NB4 (cell line): ENCODE measurements at regions not wholly inside any gene's neighbourhood (a gene's known extent, or its start where the extent isn't known, plus 50 kb on each side); places are given as distances from the start of the nearest gene placed in this dataset.

ENCODE experiments used
- DNase-seq: peaks from one replicate; pipeline ENCODE4 v3.0.0; 2010; ENCODE audit warnings: low read depth
- H3K4me3 ChIP-seq: one replicate; pipeline ENCODE4 v1.5.1; 2011; ENCODE audit warnings: mild to moderate bottlenecking, low read depth, low read length, moderate library complexity
- MAX ChIP-seq: IDR thresholded peaks from 2 replicates; pipeline ENCODE4 v1.6.1; 2011; ENCODE audit warnings: low read depth, low read length
- MYC ChIP-seq: IDR thresholded peaks from 2 replicates; pipeline ENCODE4 v1.6.1; 2011; ENCODE audit warnings: low read depth, low read length
- POLR2A ChIP-seq: IDR thresholded peaks from 2 replicates; pipeline ENCODE4 v1.6.1; 2011; ENCODE audit warnings: mild to moderate bottlenecking; ENCODE audit not compliant: insufficient read length; ENCODE audit errors: extremely low read depth
- TF ChIP-seq, protein P1 (sequence below): IDR thresholded peaks from one replicate; pipeline ENCODE4 v1.5.1; 2012; ENCODE audit warnings: low read depth, low read length

- no peak for DNase-seq
- H3K4me3 ChIP-seq = no peak overlapping the region
- TF ChIP-seq, protein P1, sequence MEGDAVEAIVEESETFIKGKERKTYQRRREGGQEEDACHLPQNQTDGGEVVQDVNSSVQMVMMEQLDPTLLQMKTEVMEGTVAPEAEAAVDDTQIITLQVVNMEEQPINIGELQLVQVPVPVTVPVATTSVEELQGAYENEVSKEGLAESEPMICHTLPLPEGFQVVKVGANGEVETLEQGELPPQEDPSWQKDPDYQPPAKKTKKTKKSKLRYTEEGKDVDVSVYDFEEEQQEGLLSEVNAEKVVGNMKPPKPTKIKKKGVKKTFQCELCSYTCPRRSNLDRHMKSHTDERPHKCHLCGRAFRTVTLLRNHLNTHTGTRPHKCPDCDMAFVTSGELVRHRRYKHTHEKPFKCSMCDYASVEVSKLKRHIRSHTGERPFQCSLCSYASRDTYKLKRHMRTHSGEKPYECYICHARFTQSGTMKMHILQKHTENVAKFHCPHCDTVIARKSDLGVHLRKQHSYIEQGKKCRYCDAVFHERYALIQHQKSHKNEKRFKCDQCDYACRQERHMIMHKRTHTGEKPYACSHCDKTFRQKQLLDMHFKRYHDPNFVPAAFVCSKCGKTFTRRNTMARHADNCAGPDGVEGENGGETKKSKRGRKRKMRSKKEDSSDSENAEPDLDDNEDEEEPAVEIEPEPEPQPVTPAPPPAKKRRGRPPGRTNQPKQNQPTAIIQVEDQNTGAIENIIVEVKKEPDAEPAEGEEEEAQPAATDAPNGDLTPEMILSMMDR = no peak
- TF ChIP-seq MYC (no peak), POLR2A (no peak), MAX (no peak)
These were observed 66.5 kb downstream of the HMHB1 start for GRCh38 chr5:143878430-143878829.

- no peak for TF ChIP-seq POLR2A
- TF ChIP-seq MYC = no peak
- TF ChIP-seq, protein P1 = no peak
- no peak for TF ChIP-seq MAX
- no peak for DNase-seq
- no peak overlapping the region for H3K4me3 ChIP-seq
These were observed 67.7 kb downstream of the HMHB1 start for GRCh38 chr5:143879646-143880045.

DNA sequence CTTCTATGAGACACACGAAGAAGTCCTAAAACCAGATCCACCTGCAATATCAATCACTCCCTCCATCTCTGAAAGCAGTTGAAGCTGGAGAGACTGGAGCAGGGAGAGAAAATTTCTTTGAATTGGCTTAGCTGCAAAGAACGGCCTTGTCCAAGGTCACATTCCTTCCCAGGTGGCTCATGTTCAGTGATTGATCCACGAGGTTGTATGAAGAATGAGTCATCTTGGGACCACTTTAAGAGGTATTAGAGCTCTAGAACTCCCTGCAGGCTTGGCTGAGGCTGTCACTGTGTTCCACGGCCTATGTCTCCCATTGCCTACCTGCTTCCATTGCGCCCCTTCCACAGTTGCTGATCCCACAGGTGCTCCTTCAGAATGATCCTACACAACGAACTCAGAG lies 68.2 kb downstream of the HMHB1 start:
- TF ChIP-seq, protein P1 = no peak
- TF ChIP-seq MAX (no peak), MYC (no peak), POLR2A (no peak)
- H3K4me3 ChIP-seq = no peak overlapping the region
- no peak for DNase-seq

GRCh38 chr5:143882520-143882919 lies 70.6 kb downstream of the HMHB1 start:
- no peak overlapping the region for H3K4me3 ChIP-seq
- DNase-seq = no peak

DNA sequence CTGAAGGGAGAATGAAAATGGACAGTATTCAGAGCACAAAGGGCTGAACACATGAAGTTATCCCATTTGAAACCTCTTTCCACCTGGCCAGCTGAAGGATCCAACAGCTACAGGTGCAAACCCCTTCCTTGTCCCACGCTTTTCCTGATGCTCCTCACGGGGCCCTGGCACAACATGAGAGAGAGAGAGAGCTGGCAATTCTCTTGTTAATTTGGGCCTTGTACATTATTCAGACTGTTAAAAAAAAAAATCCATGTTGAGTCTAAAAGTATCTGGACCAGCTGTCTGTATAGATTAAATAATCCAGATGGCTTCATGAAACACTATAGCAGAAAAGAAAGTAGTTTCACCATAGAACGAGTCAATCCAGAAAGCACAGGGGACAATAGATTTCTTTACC lies 74.1 kb downstream of the HMHB1 start:
- TF ChIP-seq, protein P1 = no peak
- TF ChIP-seq POLR2A = no peak
- no peak for TF ChIP-seq MYC
- no peak for TF ChIP-seq MAX
- no peak overlapping the region for H3K4me3 ChIP-seq
- DNase-seq = no peak

More at GRCh38 chr5:143882520-143882919, 70.6 kb downstream of the HMHB1 start:
- TF ChIP-seq MYC (no peak), MAX (no peak), POLR2A (no peak)
- TF ChIP-seq, protein P1 = no peak
